GM11168 (cell line): ENCODE measurements at regions not wholly inside any gene's neighbourhood (a gene's known extent, or its start where the extent isn't known, plus 50 kb on each side); places are given as distances from the start of the nearest gene placed in this dataset.

Experiments
- in situ Hi-C: fragments of 300-500 bp; cut with MboI; formaldehyde crosslinking; loops from one replicate; pipeline ENCODE4 v1.12.0; 2022; ENCODE audit warnings: low sequenced_read_pairs; ENCODE audit not compliant: unreplicated experiment

GRCh38 chr13:108156749-108157148, 58.6 kb downstream of the LIG4 start:
- in situ Hi-C loops = loop anchor here (10.0 kb wide), 1 partner anchor 942 kb away; no protein-coding TSS in a partner anchor

- in situ Hi-C loops = loop anchor here (10.0 kb wide), 1 partner anchor 941 kb away; no protein-coding TSS in a partner anchor
Measured at GRCh38 chr13:108155185-108156106, 59.9 kb downstream of the LIG4 start.

GRCh38 chr13:108154421-108154858, 60.9 kb downstream of the LIG4 start:
- in situ Hi-C loops = loop anchor here (10.0 kb wide), 1 partner anchor 940 kb away; no protein-coding TSS in a partner anchor

GRCh38 chr13:108146642-108147041, 68.7 kb downstream of the LIG4 start:
- in situ Hi-C loops = no loop called here

DNA sequence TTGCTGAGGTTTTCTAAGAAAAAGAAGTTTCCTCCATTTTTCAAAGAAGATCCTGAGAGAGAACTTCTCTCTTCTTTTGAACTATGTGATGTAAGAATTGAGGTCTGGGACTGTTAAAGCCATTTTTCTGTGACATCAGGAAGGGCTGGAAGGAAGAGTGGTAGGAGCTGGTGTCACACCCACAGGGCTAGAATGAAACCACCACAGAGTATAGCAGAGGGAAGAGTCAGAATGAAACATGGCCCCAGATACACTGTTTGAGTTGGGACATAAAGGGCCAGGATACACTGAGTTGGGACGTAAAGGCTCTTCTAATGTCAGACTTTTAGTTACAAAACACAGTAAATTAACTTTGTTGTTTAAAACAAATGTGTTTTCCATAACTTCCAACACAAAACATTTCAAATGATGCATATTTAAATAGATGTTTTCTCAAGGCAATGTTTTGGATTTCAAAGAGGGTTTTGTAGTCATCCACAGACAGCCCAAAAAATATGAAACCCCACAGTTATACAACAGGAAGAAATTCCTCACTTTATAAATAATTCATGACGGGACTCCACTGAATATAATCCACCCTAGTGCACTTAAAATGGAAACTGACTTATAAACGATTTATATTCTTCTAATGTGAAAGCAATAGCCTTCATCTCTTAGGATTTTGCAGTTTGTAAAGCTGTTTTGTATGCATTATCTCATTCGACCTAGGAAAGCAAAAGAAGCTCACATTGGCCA, 72.5 kb downstream of the LIG4 start:
- in situ Hi-C loops = no loop called here

- in situ Hi-C loops = no loop called here
Measured at GRCh38 chr13:108137176-108137575, 78.2 kb downstream of the LIG4 start.

DNA sequence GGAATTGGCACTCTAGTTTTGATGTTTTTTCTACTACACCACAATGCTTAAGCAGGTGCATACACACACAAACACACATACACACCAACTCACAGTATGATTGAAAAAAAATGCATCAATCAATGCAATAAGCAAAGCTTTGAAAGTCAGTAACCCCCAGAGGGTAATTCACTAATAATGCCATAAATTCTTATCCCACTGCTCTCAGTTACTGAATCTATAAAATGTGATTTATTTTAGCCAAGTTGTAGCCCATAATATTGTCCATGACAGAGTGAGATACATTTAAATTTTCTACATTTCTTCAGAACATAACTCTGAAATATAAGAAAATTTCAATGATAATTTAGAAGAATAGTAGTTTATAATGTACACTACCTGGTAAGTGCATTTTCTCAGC, 87.9 kb downstream of the LIG4 start:
- in situ Hi-C loops = no loop called here

- in situ Hi-C loops = no loop called here
Measured at GRCh38 chr13:108126056-108126455, 89.3 kb downstream of the LIG4 start.

- in situ Hi-C loops = no loop called here
Measured at GRCh38 chr13:108121406-108121805, 93.9 kb downstream of the LIG4 start.

DNA sequence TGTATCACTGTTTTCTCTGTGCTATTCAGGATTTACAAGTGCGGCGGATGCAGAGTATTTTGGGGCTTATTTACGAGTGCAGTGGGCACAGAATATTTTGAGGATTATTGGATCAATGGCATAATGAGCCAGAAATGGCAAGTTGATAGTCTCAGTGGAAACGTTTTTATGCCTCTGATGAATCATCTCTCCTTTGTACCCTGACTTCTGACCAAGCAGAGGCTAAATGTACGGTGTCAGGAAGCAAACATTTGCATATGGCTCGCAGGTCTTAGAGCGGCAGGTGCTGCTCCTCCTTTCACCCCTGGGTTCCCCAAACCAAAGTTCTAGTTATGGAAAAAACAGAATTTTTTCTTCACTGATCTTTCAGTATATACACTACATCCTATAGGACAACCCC, 94.5 kb downstream of the LIG4 start:
- in situ Hi-C loops = no loop called here

DNA sequence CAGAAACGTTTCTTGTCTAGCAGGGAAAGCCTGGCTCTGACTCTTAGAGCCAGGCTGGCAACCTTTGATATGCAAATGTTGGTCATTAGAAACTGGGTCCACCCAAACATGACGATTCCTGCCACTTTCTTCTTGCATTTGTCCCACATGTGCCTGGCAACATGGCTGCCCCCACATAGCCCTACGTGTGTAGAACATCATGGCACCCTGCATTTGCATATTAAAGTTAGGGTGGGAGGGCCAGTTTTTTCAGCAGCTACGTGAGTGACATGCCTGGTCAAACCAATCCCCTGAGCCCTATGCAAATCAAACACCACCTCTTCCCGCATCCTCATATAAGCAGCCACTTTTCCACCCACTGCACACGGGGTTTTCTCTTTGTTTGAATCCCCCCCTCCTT, 95.0 kb downstream of the LIG4 start:
- in situ Hi-C loops = no loop called here

GRCh38 chr13:108115738-108116137, 99.6 kb downstream of the LIG4 start:
- in situ Hi-C loops = no loop called here

DNA sequence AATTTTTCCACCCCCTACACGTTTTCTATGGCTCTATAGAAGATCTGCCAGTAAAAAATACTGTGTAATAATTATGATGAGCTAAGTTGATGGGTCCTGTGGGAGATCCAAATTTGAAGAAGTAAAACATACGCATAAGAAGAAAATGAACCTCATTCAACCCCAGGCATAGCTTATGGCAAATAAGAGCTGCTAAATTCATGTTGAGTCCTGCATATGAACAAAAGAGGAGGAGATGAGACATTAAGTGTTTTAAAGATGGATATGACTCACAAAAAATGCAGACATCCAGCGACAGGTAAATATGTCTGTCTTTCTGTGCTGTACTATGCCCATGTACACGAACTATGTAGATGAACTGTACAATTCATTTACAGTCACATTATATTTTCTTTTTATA, 101.9 kb downstream of the LIG4 start:
- in situ Hi-C loops = no loop called here

DNA sequence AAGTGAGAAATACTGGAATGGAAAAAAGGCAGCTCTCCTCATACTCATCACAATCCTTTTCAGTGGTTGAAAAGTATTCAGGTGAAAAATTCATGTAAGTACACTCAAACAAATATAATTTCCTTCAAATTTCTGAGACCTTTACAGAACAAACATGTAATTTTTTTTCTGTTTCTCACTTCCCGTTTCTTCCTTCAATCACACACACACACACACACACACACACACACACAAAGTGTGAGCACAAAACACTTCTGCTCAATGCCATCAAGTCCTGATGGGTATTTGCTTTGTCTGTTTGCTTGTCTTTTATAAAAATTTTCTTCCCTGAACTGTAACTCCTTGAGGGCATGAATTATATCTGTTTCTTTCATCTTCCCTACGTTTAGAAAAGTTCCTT, 110.6 kb downstream of the LIG4 start:
- in situ Hi-C loops = no loop called here

GRCh38 chr13:108102771-108103170, 112.6 kb downstream of the LIG4 start:
- in situ Hi-C loops = no loop called here

DNA sequence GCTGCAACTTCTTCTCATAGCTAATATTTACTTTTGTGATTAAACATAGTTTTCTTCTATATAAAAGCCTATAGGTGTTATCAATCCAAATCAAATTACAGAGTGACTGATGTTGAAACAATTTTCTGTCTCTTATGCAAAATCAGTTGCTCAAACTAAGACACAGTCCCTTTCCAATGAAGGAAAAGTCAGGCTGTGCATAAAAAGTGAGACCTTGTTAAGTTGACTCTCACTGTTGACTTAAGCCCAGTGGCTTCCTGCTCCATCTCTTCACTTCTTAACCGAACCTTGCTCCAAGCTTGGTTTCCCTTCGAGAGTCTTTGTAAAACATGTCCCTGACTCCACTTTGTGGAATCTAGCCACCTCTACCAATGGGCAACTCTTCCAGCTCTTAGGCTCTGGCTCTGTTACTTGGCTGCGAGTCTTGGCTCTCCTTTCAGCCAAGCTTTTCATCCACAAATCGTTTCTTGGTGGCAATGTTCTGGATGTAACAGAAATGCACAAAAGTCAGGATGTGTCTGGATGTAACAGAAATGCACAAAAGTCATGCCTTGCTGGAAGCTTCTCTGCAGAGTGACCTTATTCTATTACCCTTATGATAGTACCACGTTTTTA, 118.9 kb downstream of the LIG4 start:
- in situ Hi-C loops = no loop called here

DNA sequence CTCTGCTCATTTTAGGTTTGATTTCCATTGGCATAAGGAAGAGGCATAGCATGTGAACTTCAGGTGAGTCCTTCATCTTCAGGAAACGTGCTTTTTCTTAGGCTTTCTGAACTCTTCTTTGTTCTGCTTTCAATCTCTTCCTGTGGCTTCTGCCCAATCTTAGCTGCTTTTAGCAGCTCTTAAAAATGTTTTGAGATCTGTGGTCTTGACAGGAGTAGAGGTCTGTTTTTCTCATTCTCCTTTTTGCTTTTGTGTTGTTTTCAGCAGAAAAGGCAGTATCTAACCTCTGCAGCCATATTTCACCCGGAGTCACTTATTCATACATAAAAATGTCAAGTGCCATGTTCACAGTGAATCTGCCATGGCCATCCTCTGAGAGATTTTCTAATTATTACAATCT, 120.3 kb downstream of the LIG4 start:
- in situ Hi-C loops = no loop called here

DNA sequence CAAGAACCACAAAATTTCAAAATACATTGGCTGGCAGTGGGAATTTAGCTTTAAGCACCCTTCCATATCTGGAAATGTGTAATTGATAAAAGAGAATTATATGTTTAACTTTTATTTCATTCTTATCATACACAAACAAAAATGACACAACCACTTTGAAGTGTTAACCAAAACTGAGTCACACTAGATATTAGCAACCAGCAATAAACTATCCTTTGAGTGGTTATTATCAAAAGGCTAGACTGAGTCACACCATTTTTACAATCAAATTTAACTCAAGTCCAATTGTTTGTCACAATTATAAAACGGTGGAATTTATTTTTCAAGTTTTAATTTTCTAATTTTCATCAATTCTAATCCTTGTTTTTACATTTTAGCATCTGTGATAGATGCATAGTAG, 121.7 kb downstream of the LIG4 start:
- in situ Hi-C loops = no loop called here

GRCh38 chr13:108087810-108088209, 127.5 kb downstream of the LIG4 start:
- in situ Hi-C loops = no loop called here

GRCh38 chr13:108086678-108087077, 128.7 kb downstream of the LIG4 start:
- in situ Hi-C loops = no loop called here

- in situ Hi-C loops = no loop called here
Measured at GRCh38 chr13:108084840-108085239, 130.5 kb downstream of the LIG4 start.
